ENCODE measurements at regions not wholly inside any gene's neighbourhood (a gene's known extent, or its start where the extent isn't known, plus 50 kb on each side); places are given as distances from the start of the nearest gene placed in this dataset.

DNA sequence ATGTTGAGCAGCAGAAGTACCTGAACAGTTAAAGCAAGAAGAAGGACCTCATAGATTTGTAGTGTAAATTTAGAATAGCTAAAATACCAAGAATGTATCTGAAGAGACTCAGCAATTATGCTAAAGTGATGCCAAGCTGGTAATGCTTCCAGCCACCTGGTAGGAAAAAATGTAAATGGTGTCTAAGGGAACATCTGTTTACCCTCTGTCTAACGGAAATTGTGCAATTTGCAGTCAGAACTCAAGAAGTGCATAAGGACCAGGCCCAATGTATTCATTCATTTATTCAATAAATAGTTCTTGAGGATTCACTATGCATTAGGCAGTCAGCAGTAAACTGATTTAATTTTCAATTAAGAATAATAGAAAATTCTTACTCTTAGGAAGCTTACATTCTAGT lies 116.0 kb upstream of the ADGRL4 start:
- no peak for TF ChIP-seq CTCF (IDR thresholded peaks at IDR 0.05 in 8 of 11, conservative IDR thresholded peaks at IDR 0.05 in 3 of 11)
- no peak for TF ChIP-seq POLR2AphosphoS5 (IDR thresholded peaks at IDR 0.05)
- no peak for TF ChIP-seq POLR2A (IDR thresholded peaks at IDR 0.05)
- no peak overlapping the region for H3K4me3 ChIP-seq
- no peaks in the 10 kb centered on the region for H3K4me1 ChIP-seq
- no peaks in the 10 kb centered on the region for H3K36me3 ChIP-seq
- no peak overlapping the region for H3K27ac ChIP-seq
- peaks cover 0 to 10% (median 2%) of the 10 kb centered on the region in 8 donors for H3K9me3 ChIP-seq
- 76 to 97% (median 84%) methylated on average over 1 of the region's 1 CpG for WGBS, 5 donors
- intact Hi-C loops (cut with DNase I; ENCODE audit: low total_unique reads): no loop called here
- DNase-seq: no peak
- H3K27me3 ChIP-seq (replicated peaks in 1 of 7): no peaks in the 10 kb centered on the region

GRCh38 chr1:79117376-79117775 lies 110.8 kb upstream of the ADGRL4 start:
- intact Hi-C loops (cut with DNase I; ENCODE audit: low total_unique reads): no loop called here

GRCh38 chr1:79113836-79114235 lies 107.3 kb upstream of the ADGRL4 start:
- no peak for TF ChIP-seq POLR2AphosphoS5 (IDR thresholded peaks at IDR 0.05)
- no peak for TF ChIP-seq POLR2A (IDR thresholded peaks at IDR 0.05)
- TF ChIP-seq CTCF (IDR thresholded peaks at IDR 0.05 in 8 of 11, conservative IDR thresholded peaks at IDR 0.05 in 3 of 11): no peak
- 43 to 68% (median 49%) methylated on average over 5 of the region's 5 CpGs for WGBS, 5 donors

More at GRCh38 chr1:79117376-79117775, 110.8 kb upstream of the ADGRL4 start:
- no peak overlapping the region for H3K4me3 ChIP-seq
- H3K27ac ChIP-seq: no peak overlapping the region
- 78 to 87% (median 81%) methylated on average over 3 of the region's 3 CpGs for WGBS, 5 donors
- no peaks in the 10 kb centered on the region for H3K36me3 ChIP-seq
- H3K27me3 ChIP-seq (replicated peaks in 1 of 7): no peaks in the 10 kb centered on the region
- no peaks in the 10 kb centered on the region for H3K4me1 ChIP-seq
- DNase-seq: no peak
- H3K9me3 ChIP-seq: peaks cover 0 to 10% (median 0%) of the 10 kb centered on the region in 8 donors
- TF ChIP-seq POLR2A (IDR thresholded peaks at IDR 0.05) (no peak), POLR2AphosphoS5 (IDR thresholded peaks at IDR 0.05) (no peak), CTCF (IDR thresholded peaks at IDR 0.05 in 8 of 11, conservative IDR thresholded peaks at IDR 0.05 in 3 of 11) (no peak)

DNA sequence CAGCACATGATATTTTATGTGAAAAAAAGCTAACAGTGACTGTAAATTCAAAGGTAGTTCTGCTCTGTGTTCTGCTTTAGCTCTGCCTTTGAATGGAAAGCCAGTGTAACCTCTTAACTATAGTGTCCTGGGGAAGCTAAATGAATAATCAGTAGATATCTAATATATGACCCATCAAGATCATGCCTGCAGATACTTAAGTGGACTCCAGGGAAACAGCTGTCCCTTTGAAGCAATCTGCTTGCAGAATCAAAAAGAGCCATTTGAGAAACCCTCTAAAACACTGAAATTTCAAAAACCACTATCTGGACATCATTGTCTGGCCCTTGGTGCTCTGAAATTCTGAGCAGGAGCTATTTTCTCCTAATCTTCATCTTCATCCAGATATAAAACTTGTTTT lies 104.2 kb upstream of the ADGRL4 start:
- Histone ChIP-seq H3K4me1 (no peaks in the 10 kb centered on the region), H3K4me3 (no peak overlapping the region), H3K36me3 (no peaks in the 10 kb centered on the region), H3K27ac (no peak overlapping the region), H3K27me3 (replicated peaks in 1 of 7) (no peaks in the 10 kb centered on the region), H3K9me3 (peaks cover 0 to 14% (median 0%) of the 10 kb centered on the region in 8 donors)
- no peak for DNase-seq
- intact Hi-C loops (cut with DNase I; ENCODE audit: low total_unique reads): no loop called here
- TF ChIP-seq POLR2A (IDR thresholded peaks at IDR 0.05) (no peak), POLR2AphosphoS5 (IDR thresholded peaks at IDR 0.05) (no peak), CTCF (IDR thresholded peaks at IDR 0.05 in 8 of 11, conservative IDR thresholded peaks at IDR 0.05 in 3 of 11) (no peak)

More at GRCh38 chr1:79113836-79114235, 107.3 kb upstream of the ADGRL4 start:
- H3K9me3 ChIP-seq: peaks cover 0 to 8% (median 0%) of the 10 kb centered on the region in 8 donors
- H3K4me3 ChIP-seq: no peak overlapping the region
- no peaks in the 10 kb centered on the region for H3K27me3 ChIP-seq (replicated peaks in 1 of 7)
- H3K4me1 ChIP-seq: no peaks in the 10 kb centered on the region
- DNase-seq: no peak
- intact Hi-C loops (cut with DNase I; ENCODE audit: low total_unique reads): no loop called here
- H3K27ac ChIP-seq: no peak overlapping the region
- no peaks in the 10 kb centered on the region for H3K36me3 ChIP-seq
